ENCODE measurements at regions not wholly inside any gene's neighbourhood (a gene's known extent, or its start where the extent isn't known, plus 50 kb on each side); places are given as distances from the start of the nearest gene placed in this dataset.

- TF ChIP-seq, protein P1, sequence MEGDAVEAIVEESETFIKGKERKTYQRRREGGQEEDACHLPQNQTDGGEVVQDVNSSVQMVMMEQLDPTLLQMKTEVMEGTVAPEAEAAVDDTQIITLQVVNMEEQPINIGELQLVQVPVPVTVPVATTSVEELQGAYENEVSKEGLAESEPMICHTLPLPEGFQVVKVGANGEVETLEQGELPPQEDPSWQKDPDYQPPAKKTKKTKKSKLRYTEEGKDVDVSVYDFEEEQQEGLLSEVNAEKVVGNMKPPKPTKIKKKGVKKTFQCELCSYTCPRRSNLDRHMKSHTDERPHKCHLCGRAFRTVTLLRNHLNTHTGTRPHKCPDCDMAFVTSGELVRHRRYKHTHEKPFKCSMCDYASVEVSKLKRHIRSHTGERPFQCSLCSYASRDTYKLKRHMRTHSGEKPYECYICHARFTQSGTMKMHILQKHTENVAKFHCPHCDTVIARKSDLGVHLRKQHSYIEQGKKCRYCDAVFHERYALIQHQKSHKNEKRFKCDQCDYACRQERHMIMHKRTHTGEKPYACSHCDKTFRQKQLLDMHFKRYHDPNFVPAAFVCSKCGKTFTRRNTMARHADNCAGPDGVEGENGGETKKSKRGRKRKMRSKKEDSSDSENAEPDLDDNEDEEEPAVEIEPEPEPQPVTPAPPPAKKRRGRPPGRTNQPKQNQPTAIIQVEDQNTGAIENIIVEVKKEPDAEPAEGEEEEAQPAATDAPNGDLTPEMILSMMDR (conservative IDR thresholded peaks at IDR 0.05): no peak
- no peak for TF ChIP-seq EZH2 (IDR thresholded peaks at IDR 0.05; ENCODE audit: low read depth)
These were observed 250.7 kb downstream of the LPIN1 start for GRCh38 chr2:11997142-11997541.
